ENCODE measurements at regions not wholly inside any gene's neighbourhood (a gene's known extent, or its start where the extent isn't known, plus 50 kb on each side); places are given as distances from the start of the nearest gene placed in this dataset.

GRCh38 chr12:32988982-32989381 is 92.4 kb upstream of the PKP2 start:
- TF ChIP-seq, protein P1, sequence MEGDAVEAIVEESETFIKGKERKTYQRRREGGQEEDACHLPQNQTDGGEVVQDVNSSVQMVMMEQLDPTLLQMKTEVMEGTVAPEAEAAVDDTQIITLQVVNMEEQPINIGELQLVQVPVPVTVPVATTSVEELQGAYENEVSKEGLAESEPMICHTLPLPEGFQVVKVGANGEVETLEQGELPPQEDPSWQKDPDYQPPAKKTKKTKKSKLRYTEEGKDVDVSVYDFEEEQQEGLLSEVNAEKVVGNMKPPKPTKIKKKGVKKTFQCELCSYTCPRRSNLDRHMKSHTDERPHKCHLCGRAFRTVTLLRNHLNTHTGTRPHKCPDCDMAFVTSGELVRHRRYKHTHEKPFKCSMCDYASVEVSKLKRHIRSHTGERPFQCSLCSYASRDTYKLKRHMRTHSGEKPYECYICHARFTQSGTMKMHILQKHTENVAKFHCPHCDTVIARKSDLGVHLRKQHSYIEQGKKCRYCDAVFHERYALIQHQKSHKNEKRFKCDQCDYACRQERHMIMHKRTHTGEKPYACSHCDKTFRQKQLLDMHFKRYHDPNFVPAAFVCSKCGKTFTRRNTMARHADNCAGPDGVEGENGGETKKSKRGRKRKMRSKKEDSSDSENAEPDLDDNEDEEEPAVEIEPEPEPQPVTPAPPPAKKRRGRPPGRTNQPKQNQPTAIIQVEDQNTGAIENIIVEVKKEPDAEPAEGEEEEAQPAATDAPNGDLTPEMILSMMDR (IDR thresholded peaks at IDR 0.05; ENCODE audit: low read depth, low read length): no peak
- TF ChIP-seq EZH2phosphoT487 (IDR thresholded peaks at IDR 0.05; ENCODE audit: low read depth): no peak
